HEK293T (cell line): ENCODE measurements at regions not wholly inside any gene's neighbourhood (a gene's known extent, or its start where the extent isn't known, plus 50 kb on each side); places are given as distances from the start of the nearest gene placed in this dataset.

Experiments used
- ARNT ChIP-seq: fragments of 450-650 bp; IDR thresholded peaks from 2 replicates; pipeline ENCODE4 v1.6.1; 2017; ENCODE audit warnings: mild to moderate bottlenecking
- ELF4 ChIP-seq: fragments of 450-650 bp; IDR thresholded peaks from 2 replicates; pipeline ENCODE4 v1.6.1; 2017; ENCODE audit warnings: antibody characterized with exemption
- FOXK2 ChIP-seq: fragments of 450-650 bp; IDR thresholded peaks from 2 replicates; pipeline ENCODE4 v1.6.1; 2016; ENCODE audit warnings: mild to moderate bottlenecking
- FOXM1 ChIP-seq: fragments of 450-650 bp; IDR thresholded peaks from 2 replicates; pipeline ENCODE4 v1.6.1; 2017; ENCODE audit warnings: mild to moderate bottlenecking, borderline replicate concordance
- L3MBTL2 ChIP-seq: fragments of 450-650 bp; conservative IDR thresholded peaks from 2 replicates; pipeline ENCODE4 v1.6.1; 2016; ENCODE audit warnings: mild to moderate bottlenecking

DNA sequence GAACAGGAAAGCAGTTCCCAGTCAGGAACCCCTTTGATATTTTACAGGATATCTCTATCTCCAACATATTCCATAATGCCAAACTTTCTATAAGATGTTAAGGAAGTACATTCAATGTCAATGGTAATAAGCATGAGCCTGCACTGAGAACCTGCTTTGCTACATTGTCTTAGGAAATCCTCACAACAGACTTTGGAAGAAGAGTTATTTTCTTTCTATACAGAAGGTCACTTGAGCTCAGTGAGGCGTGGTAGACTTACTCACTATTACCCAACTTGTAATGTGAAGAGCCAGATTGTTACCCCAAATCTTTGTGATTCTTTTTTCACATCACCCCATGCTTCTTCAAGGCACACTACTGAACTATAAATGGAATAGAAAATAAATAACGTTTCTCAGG, 435.9 kb downstream of the DNAH5 start:
- TF ChIP-seq FOXK2 = no peak
- TF ChIP-seq FOXM1 = no peak
- no peak for TF ChIP-seq ELF4
- TF ChIP-seq L3MBTL2 = no peak
- no peak for TF ChIP-seq ARNT
